HG03196 (cell line): ENCODE measurements at regions not wholly inside any gene's neighbourhood (a gene's known extent, or its start where the extent isn't known, plus 50 kb on each side); places are given as distances from the start of the nearest gene placed in this dataset.
"Not testable (repeated sequence)": the region's sequence is repeated elsewhere in the genome, so short reads cannot be mapped to it uniquely, and the experiment has no call there.

Experiments
- ATAC-seq: cut with Tn5 transposase; IDR thresholded peaks from one replicate; pipeline ENCODE4 v1.9.1; 2021; ENCODE audit not compliant: unreplicated experiment

DNA sequence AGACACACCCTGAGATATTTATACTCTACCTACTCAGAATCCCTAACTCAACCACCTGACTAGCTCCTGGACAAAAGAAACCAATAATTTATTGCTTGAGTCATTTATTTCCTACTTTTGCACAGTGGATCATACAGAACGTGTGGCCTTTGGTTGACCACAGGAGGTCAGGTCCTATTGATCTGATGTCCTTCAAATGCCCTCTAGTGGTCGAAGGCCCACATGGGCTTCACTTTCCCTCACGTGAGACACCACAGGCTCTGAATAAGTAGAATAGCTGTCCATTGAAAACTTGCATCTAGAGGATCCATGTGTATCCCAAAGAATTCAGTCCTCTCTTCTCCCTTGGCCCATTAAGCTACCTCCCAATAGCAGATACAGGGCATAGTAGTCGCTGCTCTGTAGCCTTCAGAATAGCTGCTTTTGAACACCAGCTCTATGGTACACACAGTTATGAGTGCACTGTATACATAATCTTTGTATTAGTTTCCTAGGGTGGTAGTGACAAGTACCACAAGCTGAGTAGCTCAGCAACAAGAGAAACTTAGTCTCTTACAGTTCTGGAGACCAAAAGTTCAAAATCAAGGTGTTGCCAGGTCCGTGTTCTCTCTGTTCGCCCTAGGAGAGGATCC lies 177.6 kb upstream of the SMARCA2 start:
- ATAC-seq: no peak

DNA sequence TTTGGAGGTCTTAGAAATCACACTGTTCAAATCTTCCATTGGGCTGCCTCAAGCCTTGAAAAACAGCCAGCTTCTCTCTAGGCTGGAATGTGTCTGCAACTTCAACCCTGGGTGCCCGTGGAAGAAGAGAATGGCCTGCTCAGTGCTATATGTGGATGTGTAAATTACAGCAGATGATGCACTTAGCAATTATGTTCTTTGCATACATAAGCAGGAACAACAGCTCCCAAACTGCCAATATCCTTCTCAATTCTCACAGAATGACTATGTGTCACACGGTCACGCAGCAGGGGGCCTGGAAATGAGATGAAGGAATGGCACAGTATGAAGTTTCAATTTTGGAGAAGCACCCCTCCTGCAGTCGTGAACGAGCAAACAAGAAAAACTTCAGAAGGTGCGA lies 175.2 kb upstream of the SMARCA2 start:
- no peak for ATAC-seq

- ATAC-seq: no peak
Measured at GRCh38 chr9:1845425-1845824, 169.7 kb upstream of the SMARCA2 start.

DNA sequence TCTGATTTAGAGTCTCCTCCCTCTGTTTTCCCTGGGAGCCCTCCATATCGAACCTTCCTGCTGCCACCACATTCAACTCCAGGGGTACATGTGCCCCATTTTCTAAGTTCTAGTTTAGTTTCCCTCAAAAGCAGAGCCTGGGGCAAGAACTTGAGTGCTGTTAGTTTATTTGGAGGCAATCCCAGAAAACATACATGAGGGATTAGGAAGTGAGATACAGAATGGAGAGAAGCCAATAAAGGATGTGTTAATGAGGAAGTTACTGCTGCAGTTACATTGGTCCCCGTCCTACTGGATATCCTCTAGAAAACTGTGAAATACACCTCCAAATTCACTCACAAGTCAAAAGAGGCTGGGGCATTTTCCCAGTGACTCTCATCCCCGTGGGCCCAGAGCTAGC lies 159.4 kb upstream of the SMARCA2 start:
- no peak for ATAC-seq

- no peak for ATAC-seq
Measured at GRCh38 chr9:1857808-1858207, 157.3 kb upstream of the SMARCA2 start.

DNA sequence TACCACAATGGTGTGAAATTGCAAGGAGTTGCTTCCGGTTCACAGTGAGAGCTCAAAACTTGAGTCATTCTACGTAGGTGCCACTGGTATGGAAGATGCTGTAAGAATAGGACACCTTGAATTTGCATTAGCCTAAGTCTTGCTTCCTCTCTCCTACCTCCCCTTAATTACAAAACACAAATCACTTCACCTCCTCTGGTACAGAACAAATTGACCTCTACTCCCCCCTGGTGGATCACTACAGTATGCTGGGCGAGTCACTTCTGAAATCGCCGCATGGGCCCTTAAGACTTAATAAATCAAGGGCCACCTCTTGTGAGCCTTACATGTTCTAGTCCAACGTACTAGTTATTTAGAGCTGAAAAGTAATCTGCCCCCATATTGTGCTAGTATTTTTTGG lies 145.3 kb upstream of the SMARCA2 start:
- ATAC-seq: no peak

DNA sequence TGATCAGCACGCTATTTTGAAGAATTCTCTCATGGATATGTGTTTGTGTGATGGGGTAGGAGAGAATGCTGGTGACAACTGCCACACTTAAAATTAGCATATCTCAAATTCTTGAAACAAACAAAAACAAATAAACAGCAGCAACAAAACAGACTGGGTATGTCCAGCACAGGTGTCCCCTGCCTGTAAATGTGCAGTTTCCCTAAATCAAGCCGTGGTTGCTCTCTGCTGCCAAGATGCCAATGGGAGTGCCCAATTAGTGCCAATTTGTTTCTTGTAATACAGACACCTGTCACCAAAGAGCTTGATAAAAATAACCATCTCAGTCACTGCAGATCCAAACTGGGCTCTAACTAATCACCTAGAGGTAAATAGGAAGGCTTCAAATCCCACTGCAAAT lies 144.2 kb upstream of the SMARCA2 start:
- ATAC-seq: no peak

DNA sequence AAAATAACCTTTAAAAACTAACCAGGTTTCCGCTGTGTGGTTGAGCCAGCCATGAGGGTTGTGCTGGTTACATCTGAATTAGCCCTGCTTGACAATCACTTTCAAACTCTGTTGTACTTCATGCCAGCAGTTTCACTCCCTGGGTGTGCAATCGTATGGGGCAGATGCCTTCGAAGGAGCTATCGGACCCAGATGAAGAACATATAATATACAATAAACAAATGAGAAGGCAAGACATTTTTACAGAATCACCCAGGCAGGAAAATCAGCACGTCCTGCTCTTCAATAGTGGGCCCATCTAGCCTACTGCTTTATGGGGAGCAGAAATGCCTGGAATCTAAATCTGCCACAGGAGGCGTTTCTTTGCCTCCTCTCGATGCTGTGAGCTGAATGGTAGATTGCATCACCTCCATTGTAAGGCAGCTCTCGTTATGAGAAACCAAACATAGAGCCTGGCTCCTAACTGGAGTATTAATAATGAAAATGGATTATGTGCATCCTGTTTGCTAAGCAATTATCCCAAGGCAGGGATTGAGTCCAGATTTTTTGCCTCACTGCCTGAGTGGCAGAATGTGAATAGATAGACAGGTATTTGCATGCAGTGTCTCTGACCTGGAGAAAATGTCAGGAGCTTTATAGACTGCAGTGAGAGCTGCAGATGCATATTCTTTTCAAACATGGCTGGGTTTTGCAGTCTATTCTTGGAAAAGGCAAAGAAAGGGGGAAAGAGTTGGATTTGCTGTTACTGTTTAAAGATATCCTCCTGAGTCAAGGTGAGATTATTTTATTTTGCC lies 143.3 kb upstream of the SMARCA2 start:
- ATAC-seq: no peak

- ATAC-seq: no peak
Measured at GRCh38 chr9:1875251-1875851, 139.8 kb upstream of the SMARCA2 start.

DNA sequence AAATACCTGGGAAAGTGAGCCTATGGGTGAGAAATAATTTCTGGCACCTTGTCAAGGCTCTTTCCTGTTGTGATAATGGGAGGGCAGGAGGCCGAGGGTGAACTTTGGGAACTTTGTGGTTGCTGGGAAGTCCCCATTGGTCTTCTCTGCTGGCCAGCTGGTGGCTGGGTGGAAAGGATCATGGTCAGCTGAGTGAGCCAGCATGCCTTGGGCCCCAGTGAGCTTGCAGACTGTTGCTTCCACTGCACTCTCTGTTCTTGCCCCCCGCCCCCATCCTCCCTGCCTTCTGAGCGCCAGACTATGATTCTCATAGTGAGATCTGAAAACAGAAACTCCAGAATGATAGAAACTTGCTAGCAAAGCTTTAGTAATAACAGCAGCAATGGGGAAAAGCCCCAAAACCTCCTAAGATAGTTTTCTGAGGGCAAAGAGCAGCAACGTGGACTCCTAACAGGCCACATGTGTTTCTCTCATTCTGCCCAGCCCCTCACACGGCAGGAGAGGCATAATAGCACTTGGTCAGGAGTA lies 139.2 kb upstream of the SMARCA2 start:
- ATAC-seq: peak; percentile 72

DNA sequence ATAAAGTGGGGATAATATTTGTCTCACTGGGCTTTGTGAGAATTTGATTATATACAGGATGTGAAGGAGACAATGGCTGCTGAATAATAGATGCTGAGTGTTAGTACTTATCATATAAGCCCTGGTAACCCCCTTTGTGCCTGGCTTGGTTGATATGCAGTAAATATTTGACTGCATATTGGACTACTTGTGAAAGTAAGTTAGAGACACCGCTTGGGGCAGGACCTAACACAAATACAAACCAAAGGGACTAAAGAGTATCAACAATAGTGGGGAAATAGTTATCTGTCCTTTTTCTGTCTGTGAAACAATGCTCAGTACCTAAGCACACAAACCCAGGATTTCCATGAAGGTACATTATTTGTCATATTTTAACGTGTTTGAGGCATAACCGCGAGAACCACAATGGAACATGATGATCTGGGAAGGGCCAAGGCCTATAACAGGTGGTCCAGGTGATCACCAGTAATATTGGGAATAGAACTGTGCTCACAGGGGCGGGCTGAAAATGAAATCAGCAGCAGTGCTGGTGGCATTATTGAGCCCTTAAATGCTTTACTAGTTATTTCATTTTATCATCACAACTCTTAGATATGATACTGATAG lies 138.2 kb upstream of the SMARCA2 start:
- no peak for ATAC-seq

GRCh38 chr9:1877951-1878350 lies 137.2 kb upstream of the SMARCA2 start:
- no peak for ATAC-seq

DNA sequence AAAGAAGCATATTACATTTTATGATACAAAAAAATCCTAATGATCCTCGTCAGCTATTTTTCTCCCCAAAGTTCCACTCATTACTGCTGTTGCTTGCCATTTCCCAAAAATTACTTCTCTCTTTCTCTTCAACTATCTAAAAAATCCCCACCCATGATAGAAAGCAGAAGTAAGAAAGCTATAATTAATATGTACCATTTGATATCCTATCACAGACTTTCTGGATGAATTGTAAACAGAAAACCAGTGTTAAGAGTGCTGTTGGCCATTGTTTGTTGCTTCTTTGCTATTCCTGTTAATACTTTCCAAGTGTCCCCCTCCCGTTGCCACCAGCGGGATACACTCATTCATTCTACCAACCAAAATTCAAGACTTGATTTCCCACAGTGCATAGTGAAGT lies 136.3 kb upstream of the SMARCA2 start:
- ATAC-seq: no peak

DNA sequence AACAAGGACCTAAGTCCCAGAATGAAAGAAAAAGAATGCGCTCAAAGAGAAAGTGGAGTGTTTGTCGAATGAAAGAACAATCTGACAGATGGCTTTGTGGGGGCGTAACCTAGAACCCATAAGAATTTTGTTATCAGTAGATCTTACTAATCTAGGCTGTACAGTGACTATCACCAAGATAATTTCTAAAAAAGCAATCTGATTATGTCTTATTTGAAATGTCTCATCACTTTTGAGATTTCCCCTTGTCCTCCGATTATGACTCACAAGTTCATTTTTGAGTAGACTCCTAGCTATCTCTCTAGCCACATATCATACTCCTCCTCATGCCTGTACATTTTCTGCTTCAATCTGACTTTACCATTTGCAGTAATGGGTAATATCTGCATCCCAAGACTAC lies 135.6 kb upstream of the SMARCA2 start:
- ATAC-seq: no peak

DNA sequence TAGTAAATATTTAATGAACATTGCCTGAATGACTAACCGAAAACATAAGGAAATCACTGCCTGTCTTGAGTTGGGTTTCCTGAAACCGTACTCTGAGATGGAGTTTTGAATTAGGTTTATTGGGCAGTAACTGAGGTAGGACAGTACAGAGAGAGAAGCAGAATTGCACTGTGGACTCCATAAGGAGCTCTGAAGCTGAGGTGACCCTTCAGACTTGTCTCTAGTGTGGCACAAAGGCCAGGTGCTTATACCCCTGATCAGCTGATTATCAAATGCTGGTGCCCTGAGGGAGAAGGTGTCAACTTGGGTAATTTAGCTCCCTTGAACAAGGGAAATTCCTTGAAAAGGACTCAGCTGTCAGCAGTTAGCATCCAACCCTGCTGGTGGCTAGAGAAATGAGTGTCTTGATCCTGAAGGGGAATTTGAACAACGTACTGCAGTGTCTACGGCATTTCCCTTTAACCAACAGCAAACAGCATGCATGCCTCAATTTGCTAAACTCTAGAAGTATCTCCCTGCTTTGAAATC lies 135.0 kb upstream of the SMARCA2 start:
- no peak for ATAC-seq

DNA sequence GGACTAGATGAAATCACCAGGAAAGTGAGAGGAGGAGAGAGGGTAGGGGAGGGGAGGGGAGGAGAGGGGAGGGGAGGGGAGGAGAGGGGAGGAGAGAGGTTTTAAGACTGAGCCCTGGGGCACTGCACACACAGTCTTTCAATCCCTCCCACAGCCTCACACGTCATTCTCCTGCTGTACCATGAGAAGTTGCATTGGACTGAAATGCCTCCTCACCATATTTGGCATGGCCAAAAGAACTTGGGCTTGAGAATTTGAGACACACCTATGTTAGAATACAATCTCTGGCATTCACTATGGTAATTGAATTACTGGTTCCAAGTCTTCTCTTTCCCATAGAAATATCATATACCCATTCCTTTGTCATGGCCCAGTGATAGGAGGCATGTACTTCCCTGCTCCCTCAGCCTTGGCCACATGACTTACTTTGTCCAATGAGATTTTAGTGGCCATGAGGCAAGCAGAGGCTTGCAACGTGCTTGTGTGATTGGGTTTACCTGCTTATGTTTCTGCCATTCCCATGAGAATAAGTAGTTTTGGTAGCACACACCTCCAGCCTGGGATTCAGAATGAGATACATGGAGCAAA lies 133.3 kb upstream of the SMARCA2 start:
- no peak for ATAC-seq

DNA sequence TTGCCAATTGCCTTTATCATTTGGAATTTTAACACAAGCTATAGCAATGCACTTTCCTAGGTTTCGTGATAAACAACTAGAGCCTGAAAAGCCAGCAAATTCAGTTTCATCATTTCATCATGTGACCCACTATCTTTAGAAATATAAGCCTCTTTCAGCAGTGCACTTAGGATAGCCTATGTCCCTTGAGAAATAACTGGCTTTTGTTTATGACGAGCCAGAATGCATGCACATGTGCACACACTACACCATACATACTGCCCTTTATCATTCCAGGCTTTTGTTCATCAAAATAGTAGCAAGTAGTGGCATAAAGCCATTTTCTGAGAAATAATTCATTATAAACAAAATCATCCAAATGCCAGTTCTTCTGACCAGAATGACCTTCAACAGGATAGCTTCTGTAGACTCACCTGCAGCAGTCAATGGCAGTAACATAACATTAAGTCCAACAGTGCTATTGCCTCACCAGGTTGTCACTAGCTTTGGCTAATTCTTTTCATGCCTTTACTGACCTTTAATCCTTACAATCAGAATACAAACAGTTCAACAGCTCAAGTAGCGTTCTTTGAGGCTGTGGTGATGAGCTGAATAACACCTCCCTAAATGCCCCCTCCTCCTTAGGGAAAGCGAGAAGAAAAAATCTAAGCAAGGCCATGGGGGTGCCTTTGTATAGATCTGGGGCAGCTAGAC lies 132.3 kb upstream of the SMARCA2 start:
- ATAC-seq: no peak

DNA sequence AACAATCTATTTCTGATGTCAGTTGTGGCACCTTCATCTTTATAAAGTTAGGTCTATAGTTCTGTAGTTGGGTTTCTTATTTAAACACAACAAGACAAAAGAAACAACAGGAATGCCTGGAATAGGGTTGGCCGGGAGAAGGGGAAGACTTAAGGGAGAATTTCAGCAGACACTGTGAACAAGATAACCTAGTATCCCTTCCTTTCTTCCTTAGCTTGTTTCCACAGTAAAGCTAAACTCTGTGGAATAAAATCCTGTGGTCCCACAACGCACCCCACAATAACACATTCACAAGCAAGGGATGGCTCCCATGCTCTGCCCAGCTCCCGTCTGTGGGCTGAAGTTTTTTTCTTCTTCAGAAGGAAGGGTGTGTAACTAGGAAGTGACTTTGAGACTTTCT lies 124.9 kb upstream of the SMARCA2 start:
- ATAC-seq: no peak

DNA sequence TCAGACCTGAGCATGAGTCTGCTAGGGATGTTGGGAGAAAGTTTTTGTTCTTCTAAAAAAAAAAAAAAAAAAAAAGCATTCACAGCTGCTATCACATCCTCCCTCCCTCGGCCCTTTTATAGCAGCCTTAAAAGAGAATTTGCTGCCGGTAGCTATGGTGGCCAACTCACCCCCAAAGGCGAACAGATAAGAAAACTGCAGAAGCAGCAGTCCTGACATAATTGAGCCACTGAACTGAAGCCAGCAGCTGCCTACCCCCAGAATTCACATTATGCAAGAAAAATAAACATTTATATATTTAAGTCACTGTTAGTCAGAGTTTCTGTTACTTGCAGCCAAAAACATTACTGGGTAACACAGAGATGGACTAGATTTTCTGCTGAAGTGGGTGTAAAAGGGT lies 124.3 kb upstream of the SMARCA2 start:
- no peak for ATAC-seq

DNA sequence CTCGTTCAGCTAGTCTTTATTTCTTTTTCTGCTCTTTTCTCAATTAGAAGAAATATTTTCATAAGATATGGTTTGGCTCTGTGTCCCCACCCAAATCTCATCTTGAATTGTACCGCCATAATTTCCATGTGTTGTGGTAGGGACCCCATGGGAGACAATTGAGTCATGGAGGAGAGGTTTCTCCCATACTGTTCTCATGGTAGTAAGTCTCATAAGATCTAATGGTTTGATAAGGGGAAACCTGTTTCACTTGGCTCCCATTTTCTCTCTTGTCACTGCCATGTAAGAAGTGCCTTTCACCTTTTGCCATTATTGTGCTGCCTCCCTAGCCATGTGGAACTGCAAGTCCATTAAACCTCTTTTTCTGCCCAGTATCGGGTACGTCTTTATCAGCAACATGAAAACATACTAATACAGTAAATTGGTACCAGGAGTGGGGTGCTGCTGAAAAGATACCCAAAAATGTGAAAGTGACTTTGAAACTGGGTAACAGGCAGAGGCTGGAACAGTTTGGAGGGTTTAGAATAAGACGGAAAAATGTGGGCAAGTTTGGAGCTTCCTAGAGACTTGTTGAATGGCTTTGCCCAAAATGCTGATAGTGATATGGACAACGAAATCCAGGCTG lies 112.0 kb upstream of the SMARCA2 start:
- not testable (repeated sequence) for ATAC-seq
